Left lung (tissue), 4 donors: ENCODE measurements at regions not wholly inside any gene's neighbourhood (a gene's known extent, or its start where the extent isn't known, plus 50 kb on each side); places are given as distances from the start of the nearest gene placed in this dataset.

Experiments
- ATAC-seq: fragments of 200-7000 bp; cut with Tn5 transposase; one replicate; pipeline ENCODE4 v1.9.1; 2020; ENCODE audit warnings: moderate library complexity
- DNase-seq, 4 donors: peaks; one replicate each; pipeline ENCODE4 v3.0.0-alpha.2; 2013 to 2020
- H3K27ac ChIP-seq, 2 donors: fragments of 200-600 bp; sonication (generic) in 1 of 2; one replicate each; pipeline versions ENCODE4 v1.5.0 to v1.8.0; 2020 to 2021
- H3K27me3 ChIP-seq, 2 donors: fragments of 200-600 bp; sonication (generic) in 1 of 2; one replicate each; pipeline versions ENCODE4 v1.5.0 to v1.8.0; 2020 to 2021
- H3K36me3 ChIP-seq, 2 donors: fragments of 200-600 bp; sonication (generic) in 1 of 2; one replicate each; pipeline versions ENCODE4 v1.5.0 to v1.8.0; 2020 to 2021
- H3K4me1 ChIP-seq, 2 donors: fragments of 200-600 bp; one replicate each; pipeline ENCODE4 v1.8.0; 2021
- H3K4me3 ChIP-seq, 2 donors: fragments of 200-600 bp; sonication (generic) in 1 of 2; one replicate each; pipeline versions ENCODE4 v1.5.0 to v1.8.0; 2020 to 2021; ENCODE audit warnings: mild to moderate bottlenecking in 1 of 2
- H3K9me3 ChIP-seq, 2 donors: fragments of 200-600 bp; sonication (generic) in 1 of 2; one replicate each; pipeline versions ENCODE4 v1.5.0 to v1.8.0; 2020 to 2021
- intact Hi-C, 2 donors: fragments of 100-400 bp; cut with DNase I; formaldehyde crosslinking; loops; one replicate each; pipeline versions ENCODE4 v1.11.2 to v1.14.2; 2022
- TF ChIP-seq, protein P1 (sequence below), 2 donors: fragments of 200-600 bp; sonication (generic) in 1 of 2; IDR thresholded peaks; one replicate each; pipeline versions ENCODE4 v1.5.0 to v1.8.0; 2021; ENCODE audit warnings: antibody characterized with exemption in 2 of 2
- donor health status: DM: no; HTN: yes; CAD: no.
- donor health status: DM: no; HTN: no; CAD: no.

DNA sequence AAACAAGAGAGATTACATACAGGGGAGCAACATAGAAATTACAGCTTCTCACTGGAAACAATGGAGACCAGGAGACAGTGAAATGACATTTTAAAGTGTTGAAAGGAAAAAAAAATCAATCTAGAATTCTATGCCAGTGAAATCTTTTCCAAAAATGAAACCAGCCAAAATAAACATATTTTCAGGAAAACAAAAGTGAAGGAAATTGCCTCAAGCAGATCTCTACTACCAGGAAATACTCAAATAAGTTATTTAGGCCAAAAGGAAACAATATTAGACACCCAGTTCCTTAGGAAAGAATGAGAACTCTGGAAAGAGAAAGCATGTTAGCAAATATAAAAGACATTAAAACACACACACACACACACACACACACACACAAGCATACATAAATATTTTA, 339.9 kb upstream of the NCKAP5 start:
- no peak overlapping the region for H3K4me3 ChIP-seq
- no peaks in the 10 kb centered on the region for H3K27me3 ChIP-seq
- TF ChIP-seq, protein P1, sequence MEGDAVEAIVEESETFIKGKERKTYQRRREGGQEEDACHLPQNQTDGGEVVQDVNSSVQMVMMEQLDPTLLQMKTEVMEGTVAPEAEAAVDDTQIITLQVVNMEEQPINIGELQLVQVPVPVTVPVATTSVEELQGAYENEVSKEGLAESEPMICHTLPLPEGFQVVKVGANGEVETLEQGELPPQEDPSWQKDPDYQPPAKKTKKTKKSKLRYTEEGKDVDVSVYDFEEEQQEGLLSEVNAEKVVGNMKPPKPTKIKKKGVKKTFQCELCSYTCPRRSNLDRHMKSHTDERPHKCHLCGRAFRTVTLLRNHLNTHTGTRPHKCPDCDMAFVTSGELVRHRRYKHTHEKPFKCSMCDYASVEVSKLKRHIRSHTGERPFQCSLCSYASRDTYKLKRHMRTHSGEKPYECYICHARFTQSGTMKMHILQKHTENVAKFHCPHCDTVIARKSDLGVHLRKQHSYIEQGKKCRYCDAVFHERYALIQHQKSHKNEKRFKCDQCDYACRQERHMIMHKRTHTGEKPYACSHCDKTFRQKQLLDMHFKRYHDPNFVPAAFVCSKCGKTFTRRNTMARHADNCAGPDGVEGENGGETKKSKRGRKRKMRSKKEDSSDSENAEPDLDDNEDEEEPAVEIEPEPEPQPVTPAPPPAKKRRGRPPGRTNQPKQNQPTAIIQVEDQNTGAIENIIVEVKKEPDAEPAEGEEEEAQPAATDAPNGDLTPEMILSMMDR (IDR thresholded peaks at IDR 0.05): no peak
- ATAC-seq (no peak), DNase-seq (no peak)
- peaks cover 0 to 7% of the 10 kb centered on the region in 2 donors for H3K9me3 ChIP-seq
- no peaks in the 10 kb centered on the region for H3K4me1 ChIP-seq
- no peak overlapping the region for H3K27ac ChIP-seq
- intact Hi-C loops: no loop called here
- H3K36me3 ChIP-seq: no peaks in the 10 kb centered on the region

GRCh38 chr2:133918141-133918540, 335.7 kb upstream of the MGAT5 start:
- Histone ChIP-seq H3K4me3 (no peak overlapping the region), H3K9me3 (no peaks in the 10 kb centered on the region), H3K27ac (no peak overlapping the region), H3K27me3 (no peaks in the 10 kb centered on the region), H3K4me1 (no peaks in the 10 kb centered on the region), H3K36me3 (no peaks in the 10 kb centered on the region)
- TF ChIP-seq, protein P1 (IDR thresholded peaks at IDR 0.05): no peak
- intact Hi-C loops: no loop called here
- DNase-seq: no peak
- no peak for ATAC-seq

DNA sequence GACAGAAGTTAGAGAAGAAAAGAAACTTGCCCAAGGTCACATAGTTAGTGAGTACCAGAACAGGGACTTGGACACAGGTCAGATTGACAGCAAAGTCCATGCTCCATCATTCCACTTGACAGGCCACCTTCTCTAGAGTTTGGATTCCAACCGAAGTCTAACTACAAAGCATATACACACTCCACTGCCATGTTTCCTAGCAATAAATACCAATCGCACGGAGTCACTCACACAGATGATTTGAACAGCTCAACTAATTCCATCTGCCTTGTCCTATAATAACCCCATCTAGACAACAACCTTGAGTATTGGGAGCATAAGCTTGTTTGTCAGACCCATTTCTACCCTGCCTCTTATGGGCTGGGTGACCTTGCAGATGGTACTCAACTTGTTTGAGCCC, 334.6 kb upstream of the MGAT5 start:
- ATAC-seq: no peak
- Histone ChIP-seq H3K4me3 (no peak overlapping the region), H3K27me3 (no peaks in the 10 kb centered on the region), H3K27ac (no peak overlapping the region), H3K4me1 (no peaks in the 10 kb centered on the region), H3K36me3 (no peaks in the 10 kb centered on the region), H3K9me3 (no peaks in the 10 kb centered on the region)
- TF ChIP-seq, protein P1 (IDR thresholded peaks at IDR 0.05): no peak
- no peak for DNase-seq
- intact Hi-C loops: no loop called here

DNA sequence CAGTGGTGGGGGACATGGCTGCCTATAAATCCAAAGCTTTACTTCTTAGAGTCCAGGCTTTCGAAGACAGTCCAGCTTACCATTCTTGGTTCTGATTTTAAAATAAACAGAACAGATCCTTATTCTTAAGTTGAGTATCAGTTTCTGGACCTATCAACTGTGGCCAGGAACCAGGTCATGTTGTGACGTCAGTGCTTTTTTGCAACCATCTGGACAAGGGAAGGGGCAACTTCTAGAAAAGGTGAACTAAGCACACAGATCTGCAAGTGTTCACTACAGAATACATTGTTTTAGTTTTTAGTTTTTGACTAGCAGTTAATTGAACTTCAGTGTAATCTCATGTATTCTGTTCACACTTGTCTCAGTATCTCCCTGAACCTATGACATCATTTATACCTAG, 326.0 kb upstream of the MGAT5 start:
- H3K27me3 ChIP-seq: no peaks in the 10 kb centered on the region
- H3K27ac ChIP-seq: no peak overlapping the region
- intact Hi-C loops: no loop called here
- DNase-seq (no peak), ATAC-seq (no peak)
- no peaks in the 10 kb centered on the region for H3K36me3 ChIP-seq
- peaks cover 0 to 2% of the 10 kb centered on the region in 2 donors for H3K9me3 ChIP-seq
- H3K4me1 ChIP-seq: no peaks in the 10 kb centered on the region
- TF ChIP-seq, protein P1 (IDR thresholded peaks at IDR 0.05): no peak
- H3K4me3 ChIP-seq: no peak overlapping the region

GRCh38 chr2:133936096-133936495, 317.8 kb upstream of the MGAT5 start:
- H3K27me3 ChIP-seq: no peaks in the 10 kb centered on the region
- no peaks in the 10 kb centered on the region for H3K9me3 ChIP-seq
- TF ChIP-seq, protein P1 (IDR thresholded peaks at IDR 0.05): no peak
- DNase-seq (no peak), ATAC-seq (no peak)
- H3K27ac ChIP-seq: no peak overlapping the region
- intact Hi-C loops: no loop called here
- no peaks in the 10 kb centered on the region for H3K36me3 ChIP-seq
- H3K4me1 ChIP-seq: no peaks in the 10 kb centered on the region
- no peak overlapping the region for H3K4me3 ChIP-seq
